ENCODE measurements at regions not wholly inside any gene's neighbourhood (a gene's known extent, or its start where the extent isn't known, plus 50 kb on each side); places are given as distances from the start of the nearest gene placed in this dataset.

DNA sequence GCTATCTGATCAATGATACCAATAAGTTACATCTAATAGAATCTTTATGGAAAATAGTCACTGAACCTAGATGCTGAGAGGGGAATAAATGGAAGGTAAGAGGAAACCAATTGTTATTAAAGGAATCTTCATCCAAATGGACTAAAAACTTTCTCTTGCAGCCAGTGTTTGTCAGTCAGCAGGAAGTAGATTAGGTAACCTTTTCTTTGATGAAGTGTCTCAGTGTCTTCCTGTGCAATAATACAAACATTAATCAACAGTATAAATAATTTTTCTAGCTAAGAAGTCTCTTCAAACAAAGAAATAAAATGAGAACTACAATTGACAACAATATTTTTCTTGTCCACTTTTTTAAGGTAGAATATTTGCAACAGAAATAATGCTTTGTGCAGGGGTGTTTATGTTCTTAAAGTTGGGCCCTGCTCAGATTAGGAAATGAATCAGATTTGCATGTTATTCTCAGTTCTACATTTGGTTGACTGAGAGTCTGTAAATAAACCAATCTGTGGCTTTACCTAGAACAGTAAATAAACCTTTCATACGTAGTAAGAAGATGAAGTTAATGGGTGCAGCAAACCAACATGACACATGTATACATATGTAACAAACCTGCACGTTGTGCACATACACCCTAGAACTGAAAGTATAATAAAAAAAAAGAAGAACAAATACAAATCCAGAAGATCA is 391.4 kb downstream of the MRPL39 start:
- H3K4me3 ChIP-seq, result no peak overlapping the region
- TF ChIP-seq POLR2A (IDR thresholded peaks at IDR 0.05) (no peak), CTCF (IDR thresholded peaks at IDR 0.05) (no peak)
- H3K27ac ChIP-seq, result no peak overlapping the region
- H3K4me1 ChIP-seq, result no peaks in the 10 kb centered on the region
- no peaks in the 10 kb centered on the region for H3K9me3 ChIP-seq
- intact Hi-C loops (cut with DNase I), result no loop called here
- 20% methylated on average over 2 of the region's 2 CpGs for WGBS (ENCODE audit: insufficient coverage, low coverage, low lambda C conversion rate, missing lambda C conversion rate)
- no peaks in the 10 kb centered on the region for H3K36me3 ChIP-seq
- DNase-seq, result no peak
- no peak for ATAC-seq
- H3K27me3 ChIP-seq, result no peaks in the 10 kb centered on the region

DNA sequence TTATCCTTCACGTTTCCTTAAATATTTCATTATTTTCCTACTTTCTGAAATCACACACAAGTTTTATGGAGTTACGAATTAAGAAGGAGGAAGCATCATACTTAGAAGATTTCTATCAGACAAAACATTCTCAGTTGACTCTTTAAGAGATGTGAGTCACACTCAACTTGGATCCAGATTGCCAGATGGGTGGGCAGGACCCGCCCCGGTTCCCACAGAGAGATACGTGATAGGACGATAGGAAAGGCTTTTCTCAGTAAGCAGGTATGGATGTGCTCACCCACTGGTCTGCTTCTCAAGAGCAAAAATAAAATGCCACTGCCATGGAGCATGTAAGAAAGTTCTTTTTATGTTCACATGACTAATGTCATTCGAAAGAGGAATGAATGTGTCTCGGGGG is 392.6 kb downstream of the MRPL39 start:
- no peak for TF ChIP-seq CTCF (IDR thresholded peaks at IDR 0.05)
- no peak for TF ChIP-seq POLR2A (IDR thresholded peaks at IDR 0.05)
- Histone ChIP-seq H3K36me3 (no peaks in the 10 kb centered on the region), H3K9me3 (no peaks in the 10 kb centered on the region), H3K4me3 (no peak overlapping the region), H3K27me3 (no peaks in the 10 kb centered on the region), H3K27ac (no peak overlapping the region), H3K4me1 (no peaks in the 10 kb centered on the region)
- WGBS (ENCODE audit: insufficient coverage, low coverage, low lambda C conversion rate, missing lambda C conversion rate), result 67% methylated on average over 8 of the region's 8 CpGs
- intact Hi-C loops (cut with DNase I), result no loop called here
- no peak for DNase-seq
- ATAC-seq, result no peak

DNA sequence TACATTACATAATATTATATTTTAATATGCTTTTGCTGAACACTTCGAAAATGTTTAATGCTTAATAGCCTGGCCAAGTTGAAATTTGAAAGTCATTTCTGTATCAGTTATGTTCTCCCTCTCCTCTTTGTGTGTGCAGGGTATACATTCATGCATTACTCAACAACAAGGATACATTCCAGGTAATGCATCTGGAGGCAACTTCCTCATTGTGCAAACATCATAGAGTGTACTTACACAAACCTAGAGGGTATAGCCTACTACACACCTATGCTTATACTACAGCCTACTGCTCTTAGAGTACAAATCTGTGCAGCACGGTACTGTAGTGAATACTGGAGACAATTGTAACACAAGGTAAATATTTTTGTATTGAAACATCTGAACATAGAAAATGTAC is 407.3 kb downstream of the MRPL39 start:
- H3K9me3 ChIP-seq, result no peaks in the 10 kb centered on the region
- WGBS (ENCODE audit: insufficient coverage, low coverage, low lambda C conversion rate, missing lambda C conversion rate), result 34% methylated on average over 2 of the region's 2 CpGs
- intact Hi-C loops (cut with DNase I), result no loop called here
- H3K4me1 ChIP-seq, result no peaks in the 10 kb centered on the region
- DNase-seq (no peak), ATAC-seq (no peak)
- TF ChIP-seq CTCF (IDR thresholded peaks at IDR 0.05), result no peak
- no peak for TF ChIP-seq POLR2A (IDR thresholded peaks at IDR 0.05)
- H3K27ac ChIP-seq, result no peak overlapping the region
- H3K36me3 ChIP-seq, result no peaks in the 10 kb centered on the region
- H3K27me3 ChIP-seq, result no peaks in the 10 kb centered on the region
- H3K4me3 ChIP-seq, result no peak overlapping the region

GRCh38 chr21:25191141-25191540 is 416.1 kb downstream of the MRPL39 start:
- intact Hi-C loops (cut with DNase I), result no loop called here
- no peak overlapping the region for H3K4me3 ChIP-seq
- no peaks in the 10 kb centered on the region for H3K9me3 ChIP-seq
- no peaks in the 10 kb centered on the region for H3K27me3 ChIP-seq
- ATAC-seq, result no peak
- no peak for DNase-seq
- no peaks in the 10 kb centered on the region for H3K36me3 ChIP-seq
- no peak overlapping the region for H3K27ac ChIP-seq
- no peak for TF ChIP-seq CTCF (IDR thresholded peaks at IDR 0.05)
- TF ChIP-seq POLR2A (IDR thresholded peaks at IDR 0.05), result no peak
- no peaks in the 10 kb centered on the region for H3K4me1 ChIP-seq

DNA sequence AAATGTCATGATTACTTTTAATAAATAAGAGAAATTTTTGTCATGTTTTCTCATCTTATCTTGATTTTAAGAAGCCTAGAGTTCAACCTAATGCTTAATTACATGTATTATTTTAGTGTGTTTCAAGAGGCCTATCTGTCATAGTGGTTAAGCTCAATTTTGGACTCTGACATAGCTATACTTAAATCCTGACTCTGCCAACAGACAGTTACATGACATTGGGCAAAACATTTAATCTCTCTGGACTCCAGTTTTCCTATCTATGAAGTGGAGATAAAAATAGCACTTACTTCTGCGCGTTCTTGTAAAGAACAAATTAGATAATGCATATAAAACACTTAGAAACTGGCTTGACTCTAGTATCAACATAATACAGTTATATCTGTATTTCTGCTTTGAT is 417.8 kb downstream of the MRPL39 start:
- intact Hi-C loops (cut with DNase I), result no loop called here
- DNase-seq (no peak), ATAC-seq (no peak)
- no peaks in the 10 kb centered on the region for H3K9me3 ChIP-seq
- WGBS (ENCODE audit: insufficient coverage, low coverage, low lambda C conversion rate, missing lambda C conversion rate), result 83% methylated on average over 2 of the region's 2 CpGs
- H3K4me3 ChIP-seq, result no peak overlapping the region
- H3K36me3 ChIP-seq, result no peaks in the 10 kb centered on the region
- TF ChIP-seq CTCF (IDR thresholded peaks at IDR 0.05), result no peak
- no peaks in the 10 kb centered on the region for H3K27me3 ChIP-seq
- H3K27ac ChIP-seq, result no peak overlapping the region
- no peaks in the 10 kb centered on the region for H3K4me1 ChIP-seq
